K562 (cell line): ENCODE measurements at regions not wholly inside any gene's neighbourhood (a gene's known extent, or its start where the extent isn't known, plus 50 kb on each side); places are given as distances from the start of the nearest gene placed in this dataset.

Source experiments
- ARID1B ChIP-seq: fragments of 450-650 bp; IDR thresholded peaks from 2 replicates; pipeline ENCODE4 v1.6.1; 2016; ENCODE audit warnings: antibody characterized with exemption, mild to moderate bottlenecking, inconsistent platforms
- ARNT ChIP-seq, 2 experiments: fragments of 450-650 bp; IDR thresholded peaks; 2 replicates each; pipeline ENCODE4 v1.6.1; 2016; ENCODE audit warnings: mild to moderate bottlenecking in 1 of 2
- BCOR ChIP-seq: fragments of 450-650 bp; IDR thresholded peaks from 2 replicates; pipeline ENCODE4 v1.6.1; 2016
- CAMTA2 ChIP-seq: fragments of 250-450 bp; sonication (Bioruptor Pico); conservative IDR thresholded peaks from 2 replicates; pipeline ENCODE4 v1.5.1; 2022
- CREB3L1 ChIP-seq: fragments of 450-650 bp; IDR thresholded peaks from 2 replicates; pipeline ENCODE4 v1.6.1; 2014; ENCODE audit warnings: low read depth, mild to moderate bottlenecking, moderate library complexity, borderline replicate concordance
- CTBP1 ChIP-seq: fragments of 450-650 bp; IDR thresholded peaks from 2 replicates; pipeline ENCODE4 v1.6.1; 2016; ENCODE audit warnings: borderline replicate concordance
- E4F1 ChIP-seq: fragments of 250-450 bp; sonication (Bioruptor Pico); IDR thresholded peaks from 2 replicates; pipeline ENCODE4 v1.5.0; 2021; ENCODE audit warnings: mild to moderate bottlenecking, borderline replicate concordance
- ELF1 ChIP-seq: fragments of 200-800 bp; sonication (Bioruptor generic); IDR thresholded peaks from 2 replicates; pipeline ENCODE4 v1.6.1; 2016; ENCODE audit warnings: missing genetic modification characterization, missing compliant biosample characterization
- GTF2F1 ChIP-seq: IDR thresholded peaks from 2 replicates; pipeline ENCODE4 v1.6.1; 2011; ENCODE audit warnings: low read depth, low read length, improper control_type of control experiment
- HCFC1 ChIP-seq: IDR thresholded peaks from 2 replicates; pipeline ENCODE4 v1.6.1; 2012; ENCODE audit warnings: low read depth, low read length, improper control_type of control experiment
- IFI16 ChIP-seq: fragments of 250-450 bp; sonication (Bioruptor Pico); IDR thresholded peaks from 2 replicates; pipeline ENCODE4 v2.1.2; 2022; ENCODE audit warnings: mild to moderate bottlenecking, inconsistent platforms
- ILF3 ChIP-seq: fragments of 450-650 bp; IDR thresholded peaks from 2 replicates; pipeline ENCODE4 v1.6.1; 2018; ENCODE audit warnings: antibody characterized with exemption, mild to moderate bottlenecking, moderate library complexity, borderline replicate concordance
- KLF16 ChIP-seq: IDR thresholded peaks from 2 replicates; pipeline ENCODE4 v1.6.1; 2016; ENCODE audit warnings: antibody characterized with exemption
- PHB ChIP-seq: fragments of 250-450 bp; sonication (Bioruptor Pico); IDR thresholded peaks from 2 replicates; pipeline ENCODE4 v1.5.0; 2021
- RBM34 ChIP-seq: fragments of 200-400 bp; formaldehyde crosslinking; IDR thresholded peaks from 2 replicates; pipeline ENCODE4 v1.6.1; 2018; ENCODE audit warnings: low read length, borderline replicate concordance; ENCODE audit not compliant: insufficient read depth
- TCFL5 ChIP-seq: fragments of 250-450 bp; sonication (Bioruptor Pico); conservative IDR thresholded peaks from 2 replicates; pipeline ENCODE4 v1.6.1; 2021; ENCODE audit warnings: mild to moderate bottlenecking, moderate library complexity, matching md5 sums
- ZNF175 ChIP-seq: fragments of 200-800 bp; sonication (Bioruptor generic); IDR thresholded peaks from 2 replicates; pipeline ENCODE4 v1.6.1; 2016; ENCODE audit warnings: low read depth, mild to moderate bottlenecking, missing genetic modification characterization, missing compliant biosample characterization
- ZNF217 ChIP-seq: sonication (generic); formaldehyde crosslinking; IDR thresholded peaks from 2 replicates; pipeline ENCODE4 v1.8.0; 2022; ENCODE audit warnings: mild to moderate bottlenecking, missing genetic modification reagents
- ZNF766 ChIP-seq: fragments of 200-800 bp; sonication (Bioruptor generic); conservative IDR thresholded peaks from 2 replicates; pipeline ENCODE4 v1.6.1; 2016; ENCODE audit warnings: missing genetic modification characterization, missing compliant biosample characterization
- ZNF77 ChIP-seq: fragments of 250-450 bp; sonication (Bioruptor Pico); IDR thresholded peaks from 2 replicates; pipeline ENCODE4 v1.5.0; 2020
- TF ChIP-seq, protein P1 (sequence below): fragments of 250-450 bp; sonication (Bioruptor Pico); IDR thresholded peaks from 2 replicates; pipeline ENCODE4 v1.8.0; 2021; ENCODE audit warnings: borderline replicate concordance, mild to moderate bottlenecking, moderate library complexity; ENCODE audit not compliant: poor library complexity, severe bottlenecking
- TF ChIP-seq, protein P2 (sequence below): fragments of 250-450 bp; sonication (Bioruptor Pico); IDR thresholded peaks from 2 replicates; pipeline ENCODE4 v1.4.0; 2020
- TF ChIP-seq, protein P3 (sequence below): fragments of 450-650 bp; IDR thresholded peaks from 2 replicates; pipeline ENCODE4 v1.6.1; 2016

DNA sequence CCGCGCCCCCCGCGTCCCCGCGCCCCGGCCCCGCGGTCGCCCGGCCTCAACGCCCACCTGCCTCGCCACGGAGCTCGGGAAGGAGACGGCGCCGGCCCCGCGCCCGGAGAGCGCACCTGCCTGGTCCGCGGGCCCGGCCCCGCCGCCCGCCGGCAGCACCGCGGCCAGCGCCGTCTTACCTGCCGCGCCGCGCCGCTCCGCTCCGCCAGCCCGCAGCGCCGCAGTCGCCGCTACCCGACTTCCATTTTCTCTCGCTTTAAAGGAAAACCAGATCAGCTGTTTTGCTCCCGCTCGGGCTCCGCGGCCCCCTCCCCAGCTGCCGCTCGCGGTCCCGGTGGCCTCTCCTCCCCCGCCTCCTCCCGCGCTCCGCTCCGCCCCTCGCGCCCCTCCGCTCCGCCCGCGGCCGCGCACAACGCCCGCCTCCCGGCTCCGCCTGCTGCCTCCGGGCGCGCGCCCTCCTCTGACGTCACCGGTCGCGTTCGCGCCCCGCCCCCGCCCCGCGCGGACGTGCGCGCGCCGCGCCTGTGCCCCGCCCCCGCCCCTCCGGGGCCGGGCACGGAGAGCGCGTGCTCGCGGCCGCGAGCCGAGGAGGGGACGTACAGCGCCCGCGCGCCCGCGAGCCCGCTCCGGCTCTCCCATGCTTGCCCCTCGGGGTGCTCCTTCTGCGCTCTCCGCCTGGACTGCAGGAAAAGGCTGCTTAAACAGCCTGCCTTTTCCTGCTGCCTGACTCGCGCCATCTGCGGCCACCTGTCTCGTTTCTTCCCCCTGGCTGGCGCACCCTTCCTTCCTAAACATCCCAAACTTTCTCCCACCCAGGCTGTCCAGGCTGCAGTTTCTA lies 159.8 kb upstream of the CHRNA7 start, which contains the start of gene OTUD7A (continued):
- TF ChIP-seq CREB3L1 (no peak), GTF2F1 (no peak), RBM34 (no peak), ARID1B (no peak), CTBP1 (peak; percentile 77), TCFL5 (no peak), ZNF77 (CRISPR knock-in tag) (no peak), ARNT (IDR thresholded peaks at IDR 0.05) (no peak), BCOR (no peak), HCFC1 (no peak), PHB (CRISPR knock-in tag) (0 out of 2 replicates have a peak, but pooled peaks have one; percentile 63), ELF1 (tag) (no peak), ZNF175 (CRISPR knock-in tag) (peak; percentile 81; the same call in 1 of the 2 replicates), ZNF217 (CRISPR knock-in tag) (no peak), CAMTA2 (no peak), ZNF766 (peak; percentile 97), KLF16 (no peak), ILF3 (no peak), IFI16 (CRISPR knock-in tag) (no peak), E4F1 (CRISPR knock-in tag) (no peak)
- TF ChIP-seq, protein P1, sequence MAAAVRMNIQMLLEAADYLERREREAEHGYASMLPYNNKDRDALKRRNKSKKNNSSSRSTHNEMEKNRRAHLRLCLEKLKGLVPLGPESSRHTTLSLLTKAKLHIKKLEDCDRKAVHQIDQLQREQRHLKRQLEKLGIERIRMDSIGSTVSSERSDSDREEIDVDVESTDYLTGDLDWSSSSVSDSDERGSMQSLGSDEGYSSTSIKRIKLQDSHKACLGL (CRISPR knock-in tag) = no peak
- TF ChIP-seq, protein P2, sequence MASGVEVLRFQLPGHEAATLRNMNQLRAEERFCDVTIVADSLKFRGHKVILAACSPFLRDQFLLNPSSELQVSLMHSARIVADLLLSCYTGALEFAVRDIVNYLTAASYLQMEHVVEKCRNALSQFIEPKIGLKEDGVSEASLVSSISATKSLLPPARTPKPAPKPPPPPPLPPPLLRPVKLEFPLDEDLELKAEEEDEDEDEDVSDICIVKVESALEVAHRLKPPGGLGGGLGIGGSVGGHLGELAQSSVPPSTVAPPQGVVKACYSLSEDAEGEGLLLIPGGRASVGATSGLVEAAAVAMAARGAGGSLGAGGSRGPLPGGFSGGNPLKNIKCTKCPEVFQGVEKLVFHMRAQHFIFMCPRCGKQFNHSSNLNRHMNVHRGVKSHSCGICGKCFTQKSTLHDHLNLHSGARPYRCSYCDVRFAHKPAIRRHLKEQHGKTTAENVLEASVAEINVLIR (CRISPR knock-in tag) = no peak
- TF ChIP-seq, protein P3, sequence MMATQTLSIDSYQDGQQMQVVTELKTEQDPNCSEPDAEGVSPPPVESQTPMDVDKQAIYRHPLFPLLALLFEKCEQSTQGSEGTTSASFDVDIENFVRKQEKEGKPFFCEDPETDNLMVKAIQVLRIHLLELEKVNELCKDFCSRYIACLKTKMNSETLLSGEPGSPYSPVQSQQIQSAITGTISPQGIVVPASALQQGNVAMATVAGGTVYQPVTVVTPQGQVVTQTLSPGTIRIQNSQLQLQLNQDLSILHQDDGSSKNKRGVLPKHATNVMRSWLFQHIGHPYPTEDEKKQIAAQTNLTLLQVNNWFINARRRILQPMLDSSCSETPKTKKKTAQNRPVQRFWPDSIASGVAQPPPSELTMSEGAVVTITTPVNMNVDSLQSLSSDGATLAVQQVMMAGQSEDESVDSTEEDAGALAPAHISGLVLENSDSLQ = no peak
